ENCODE measurements at regions not wholly inside any gene's neighbourhood (a gene's known extent, or its start where the extent isn't known, plus 50 kb on each side); places are given as distances from the start of the nearest gene placed in this dataset.
"Not testable (repeated sequence)": the region's sequence is repeated elsewhere in the genome, so short reads cannot be mapped to it uniquely, and the experiment has no call there.

- Mint-ChIP-seq H3K27me3 (ENCODE audit: low read depth) (no peaks in the 10 kb centered on the region), H3K27ac (ENCODE audit: unreplicated experiment) (no peak overlapping the region), H3K9me3 (no peaks in the 10 kb centered on the region), H3K36me3 (ENCODE audit: low read depth) (no peaks in the 10 kb centered on the region), H3K4me3 (no peak overlapping the region), H3K4me1 (no peaks in the 10 kb centered on the region)
- no peak for TF ChIP-seq CTCF (conservative IDR thresholded peaks at IDR 0.05)
- no peak for DNase-seq (ENCODE audit: low read depth, low spot score)
These were observed 265.7 kb downstream of the PCDH17 start for GRCh38 chr13:57897225-57897624.

GRCh38 chr13:57899096-57899495 is 267.6 kb downstream of the PCDH17 start:
- DNase-seq (ENCODE audit: low read depth, low spot score), result no peak
- Mint-ChIP-seq H3K4me1 (no peaks in the 10 kb centered on the region), H3K36me3 (ENCODE audit: low read depth) (peaks cover 3% of the 10 kb centered on the region), H3K9me3 (peaks cover 6% of the 10 kb centered on the region), H3K27ac (ENCODE audit: unreplicated experiment) (no peak overlapping the region), H3K4me3 (no peak overlapping the region), H3K27me3 (ENCODE audit: low read depth) (no peaks in the 10 kb centered on the region)
- no peak for TF ChIP-seq CTCF (conservative IDR thresholded peaks at IDR 0.05)

- H3K4me3 Mint-ChIP-seq; H3K27ac Mint-ChIP-seq (ENCODE audit: unreplicated experiment); H3K9me3 Mint-ChIP-seq; H3K27me3 Mint-ChIP-seq (ENCODE audit: low read depth); H3K36me3 Mint-ChIP-seq (ENCODE audit: low read depth); DNase-seq (ENCODE audit: low read depth, low spot score); H3K4me1 Mint-ChIP-seq: not testable (repeated sequence)
These were observed 278.3 kb downstream of the PCDH17 start for GRCh38 chr13:57909833-57910232.

- no peak for TF ChIP-seq CTCF (conservative IDR thresholded peaks at IDR 0.05)
- H3K27me3 Mint-ChIP-seq (ENCODE audit: low read depth), result no peaks in the 10 kb centered on the region
- H3K4me3 Mint-ChIP-seq, result no peak overlapping the region
These were observed 286.5 kb downstream of the PCDH17 start for GRCh38 chr13:57918086-57918485.

GRCh38 chr13:57918913-57919312 is 287.4 kb downstream of the PCDH17 start:
- no peak for DNase-seq (ENCODE audit: low read depth, low spot score)
- peaks cover 5% of the 10 kb centered on the region for H3K4me1 Mint-ChIP-seq
- H3K36me3 Mint-ChIP-seq (ENCODE audit: low read depth), result no peaks in the 10 kb centered on the region
- no peak for TF ChIP-seq CTCF (conservative IDR thresholded peaks at IDR 0.05)
- no peak overlapping the region for H3K4me3 Mint-ChIP-seq
- H3K9me3 Mint-ChIP-seq, result peaks cover 2% of the 10 kb centered on the region
- no peak overlapping the region for H3K27ac Mint-ChIP-seq (ENCODE audit: unreplicated experiment)
- no peaks in the 10 kb centered on the region for H3K27me3 Mint-ChIP-seq (ENCODE audit: low read depth)

More at GRCh38 chr13:57918086-57918485, 286.5 kb downstream of the PCDH17 start:
- peaks cover 5% of the 10 kb centered on the region for H3K4me1 Mint-ChIP-seq
- DNase-seq (ENCODE audit: low read depth, low spot score), result no peak
- H3K36me3 Mint-ChIP-seq (ENCODE audit: low read depth), result no peaks in the 10 kb centered on the region
- H3K27ac Mint-ChIP-seq (ENCODE audit: unreplicated experiment), result no peak overlapping the region
- H3K9me3 Mint-ChIP-seq, result peaks cover 2% of the 10 kb centered on the region

GRCh38 chr13:57925250-57925649 is 293.7 kb downstream of the PCDH17 start:
- no peaks in the 10 kb centered on the region for H3K9me3 Mint-ChIP-seq
- no peak overlapping the region for H3K27ac Mint-ChIP-seq (ENCODE audit: unreplicated experiment)
- no peaks in the 10 kb centered on the region for H3K36me3 Mint-ChIP-seq (ENCODE audit: low read depth)
- H3K27me3 Mint-ChIP-seq (ENCODE audit: low read depth), result no peaks in the 10 kb centered on the region
- H3K4me3 Mint-ChIP-seq, result no peak overlapping the region
- no peak for TF ChIP-seq CTCF (conservative IDR thresholded peaks at IDR 0.05)
- no peaks in the 10 kb centered on the region for H3K4me1 Mint-ChIP-seq
- DNase-seq (ENCODE audit: low read depth, low spot score), result no peak
